Fibroblast of the conjunctiva (primary cell): ENCODE measurements at regions not wholly inside any gene's neighbourhood (a gene's known extent, or its start where the extent isn't known, plus 50 kb on each side); places are given as distances from the start of the nearest gene placed in this dataset.

Experiments used
- DNase-seq: peaks from one replicate; pipeline ENCODE4 v3.0.0-alpha.2; 2010; ENCODE audit warnings: low read depth

DNA sequence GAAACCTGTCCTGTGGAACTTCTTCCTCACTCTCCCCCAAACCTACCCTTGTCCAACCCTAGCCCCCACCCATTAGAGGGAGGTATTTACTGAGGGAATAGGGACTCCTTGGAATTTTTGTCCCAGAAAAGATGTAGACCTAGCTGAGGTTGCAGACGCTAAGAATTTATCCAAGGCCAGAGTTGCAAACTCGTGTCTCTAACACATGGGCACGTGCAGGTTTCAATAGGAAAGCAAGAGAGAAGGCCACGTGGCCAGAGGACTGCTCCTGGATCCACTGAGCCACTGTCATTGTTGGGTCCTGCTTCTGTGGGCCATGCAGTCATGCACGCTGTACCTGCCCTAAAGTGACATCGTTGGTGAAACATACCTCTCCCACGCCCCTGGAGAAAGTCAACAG lies 243.4 kb upstream of the KCNG1 start:
- DNase-seq, result no peak

DNA sequence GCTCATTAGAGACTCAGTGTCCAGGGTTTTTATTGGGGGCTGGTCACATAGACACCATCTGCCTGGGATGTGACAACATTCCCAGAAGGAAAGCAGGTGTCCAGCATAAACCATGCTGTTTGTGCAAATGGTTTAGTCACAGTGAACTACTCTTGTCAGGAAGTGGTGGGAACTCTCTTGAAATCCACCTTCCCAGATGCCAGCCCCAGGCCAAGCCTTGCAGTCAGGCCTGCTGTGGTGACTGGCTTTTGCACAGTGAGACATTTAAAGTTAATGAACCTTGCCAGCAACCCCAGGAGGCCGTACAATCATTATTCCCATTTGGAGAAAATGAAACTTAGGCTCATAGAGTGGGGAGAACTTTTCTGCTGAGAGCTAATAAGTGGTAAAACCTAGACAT lies 242.5 kb upstream of the KCNG1 start:
- DNase-seq, result no peak

DNA sequence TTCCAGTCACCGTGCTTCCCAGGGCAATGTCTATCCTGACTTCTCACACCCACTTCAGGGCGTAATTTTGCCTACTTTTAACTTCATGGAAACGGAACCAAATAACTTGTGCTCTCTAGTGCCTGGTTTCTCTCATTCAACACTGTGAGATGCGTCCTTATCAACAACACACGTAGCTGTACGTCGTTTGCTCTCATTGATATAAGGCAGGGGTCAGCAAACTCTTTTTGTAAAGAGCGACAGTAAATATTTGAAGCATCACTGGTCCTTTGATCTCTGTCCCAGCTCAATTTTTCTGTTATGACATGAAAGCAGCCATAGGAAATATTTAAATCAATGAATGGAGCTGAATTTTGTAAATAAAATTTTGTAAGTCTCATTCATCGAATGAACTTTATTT lies 239.3 kb upstream of the KCNG1 start:
- DNase-seq, result no peak

DNA sequence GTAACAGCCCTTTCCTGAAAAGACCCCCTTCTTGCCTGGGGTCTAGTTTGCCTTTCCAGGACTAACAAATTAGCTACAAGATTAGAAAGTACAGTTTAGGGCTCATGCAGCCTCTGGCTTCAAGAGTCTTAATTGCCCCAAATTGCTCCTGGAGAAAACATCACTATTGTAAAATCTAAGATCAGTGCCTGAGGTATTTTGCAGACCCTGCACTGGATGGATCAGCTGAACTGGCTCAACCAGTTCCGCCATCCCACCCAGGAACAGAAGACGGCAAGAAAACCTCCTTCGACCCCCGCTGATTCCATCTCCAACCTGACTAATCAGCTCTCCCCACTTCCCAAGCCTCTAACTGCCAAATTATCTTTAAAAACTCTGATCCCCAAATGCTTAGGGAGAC lies 236.5 kb upstream of the KCNG1 start:
- no peak for DNase-seq

DNA sequence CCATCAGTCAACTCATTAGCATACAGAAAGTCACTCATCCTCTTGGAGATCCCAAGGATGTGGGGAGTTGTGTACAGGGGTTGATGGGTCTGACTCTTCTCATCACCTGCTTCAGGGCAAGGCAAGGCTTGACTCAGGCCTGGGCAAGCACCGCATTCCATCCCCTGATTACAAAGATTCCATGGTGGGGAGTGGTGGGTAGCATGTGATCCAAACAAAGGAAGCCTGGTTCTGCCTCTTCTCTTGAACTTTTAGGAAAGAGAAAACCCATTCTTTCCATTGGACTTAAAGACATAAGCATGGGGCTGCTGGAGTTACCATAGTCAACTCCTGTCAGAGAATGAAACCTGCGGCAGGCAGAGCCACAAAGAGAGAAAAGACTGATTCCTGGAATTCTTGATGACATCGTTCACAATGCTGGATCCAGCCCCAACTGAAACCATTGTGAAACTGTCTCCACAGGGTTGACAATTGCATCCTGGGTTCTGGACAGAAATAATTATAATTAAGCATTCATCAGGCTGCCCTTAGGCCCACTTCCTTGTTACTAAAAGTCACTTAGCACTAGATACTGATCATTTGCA lies 235.8 kb upstream of the KCNG1 start:
- no peak for DNase-seq

DNA sequence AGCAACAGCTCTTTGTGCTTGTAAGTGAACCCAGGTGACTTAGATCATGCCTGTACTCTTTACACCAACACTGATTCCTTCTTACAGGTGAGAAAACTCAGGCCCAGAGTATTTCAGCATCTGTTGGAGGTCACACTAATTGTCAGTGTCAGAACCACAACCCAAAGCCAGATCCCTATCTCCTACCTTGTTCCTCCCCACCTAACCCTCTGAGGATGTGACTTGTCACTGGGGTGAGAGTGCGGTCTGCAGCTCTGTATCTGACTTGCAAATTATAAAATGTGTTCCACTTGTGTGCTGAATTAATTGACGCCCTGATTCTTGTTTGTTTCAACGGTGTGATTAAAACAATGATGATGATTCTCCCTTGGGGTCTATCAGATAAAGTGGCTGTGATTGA lies 232.5 kb upstream of the KCNG1 start:
- DNase-seq, result no peak

DNA sequence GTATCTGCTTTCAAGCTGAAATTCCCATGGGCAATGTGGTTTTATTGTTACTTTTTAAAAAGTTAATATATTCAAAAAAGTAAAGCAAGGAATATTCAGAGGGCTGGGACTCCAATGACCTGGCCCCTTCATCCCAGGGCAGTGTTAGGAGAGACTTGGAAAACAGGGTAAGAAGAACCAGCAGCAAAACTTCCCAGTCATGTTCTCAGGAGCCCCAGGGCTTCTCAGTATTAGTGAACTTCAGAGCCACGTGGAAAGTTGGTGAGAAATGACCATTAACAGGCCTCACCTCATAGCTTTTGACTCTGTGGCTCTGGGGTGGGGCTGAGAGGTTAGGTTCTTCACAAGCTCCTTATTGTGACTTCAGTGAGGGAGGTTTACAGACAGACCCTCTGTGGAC lies 230.4 kb upstream of the KCNG1 start:
- no peak for DNase-seq

DNA sequence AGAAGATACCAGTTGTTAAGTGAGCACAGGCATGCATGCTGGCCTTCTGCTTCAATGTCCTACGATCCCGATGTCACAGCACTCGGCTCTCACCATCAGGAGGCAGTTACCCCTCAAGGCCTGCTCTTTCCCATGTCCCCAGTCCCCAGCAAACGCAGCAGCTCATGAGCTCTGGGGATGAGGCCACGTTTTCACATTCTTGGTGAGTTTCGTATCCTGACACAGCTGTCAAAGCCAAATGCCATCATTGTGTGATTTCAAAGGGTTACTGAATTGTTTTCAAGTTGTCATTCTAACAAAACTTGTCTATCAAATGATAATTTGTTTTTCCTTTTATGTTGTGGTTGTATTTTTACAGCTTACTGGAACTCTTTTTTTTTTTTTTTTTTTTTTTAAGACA lies 226.9 kb upstream of the KCNG1 start:
- no peak for DNase-seq

DNA sequence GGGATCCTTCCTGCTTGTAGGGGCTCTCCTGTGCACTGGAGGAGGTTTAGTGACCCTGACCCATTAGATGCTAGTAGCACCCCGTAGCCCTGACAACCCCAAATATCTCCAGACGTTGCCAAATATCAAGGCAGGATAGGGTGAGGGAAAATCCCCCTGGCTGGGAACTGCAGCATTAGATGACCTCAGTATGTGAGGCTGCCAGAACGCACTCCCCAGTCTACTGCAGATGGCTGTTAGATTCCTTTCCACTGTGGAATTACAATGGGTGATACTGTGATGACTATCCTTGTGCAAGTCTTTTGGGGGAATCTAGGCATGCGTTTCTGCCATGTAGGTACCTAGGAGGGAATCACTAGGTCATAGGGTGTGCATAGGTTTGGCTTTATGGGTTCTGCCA lies 226.3 kb upstream of the KCNG1 start:
- DNase-seq, result no peak

DNA sequence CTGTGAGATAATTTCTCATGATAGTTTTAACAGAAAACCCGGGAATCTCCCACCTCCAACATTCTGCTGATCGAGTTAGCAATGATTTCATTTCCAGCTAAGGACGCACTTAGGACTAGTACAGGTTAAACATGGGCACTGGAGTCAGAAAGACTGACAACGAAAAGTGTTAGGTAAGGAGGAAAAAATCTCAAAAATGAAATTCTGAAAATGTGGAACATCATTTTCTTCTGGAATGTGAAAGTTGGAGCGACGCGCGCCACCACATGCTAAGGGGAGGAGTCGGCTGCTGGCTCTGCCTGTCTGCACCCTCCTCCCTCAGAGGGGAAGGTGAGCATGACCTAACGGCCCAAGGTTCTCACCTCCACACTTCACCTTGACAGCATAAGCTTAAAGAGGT lies 221.6 kb upstream of the KCNG1 start:
- no peak for DNase-seq

DNA sequence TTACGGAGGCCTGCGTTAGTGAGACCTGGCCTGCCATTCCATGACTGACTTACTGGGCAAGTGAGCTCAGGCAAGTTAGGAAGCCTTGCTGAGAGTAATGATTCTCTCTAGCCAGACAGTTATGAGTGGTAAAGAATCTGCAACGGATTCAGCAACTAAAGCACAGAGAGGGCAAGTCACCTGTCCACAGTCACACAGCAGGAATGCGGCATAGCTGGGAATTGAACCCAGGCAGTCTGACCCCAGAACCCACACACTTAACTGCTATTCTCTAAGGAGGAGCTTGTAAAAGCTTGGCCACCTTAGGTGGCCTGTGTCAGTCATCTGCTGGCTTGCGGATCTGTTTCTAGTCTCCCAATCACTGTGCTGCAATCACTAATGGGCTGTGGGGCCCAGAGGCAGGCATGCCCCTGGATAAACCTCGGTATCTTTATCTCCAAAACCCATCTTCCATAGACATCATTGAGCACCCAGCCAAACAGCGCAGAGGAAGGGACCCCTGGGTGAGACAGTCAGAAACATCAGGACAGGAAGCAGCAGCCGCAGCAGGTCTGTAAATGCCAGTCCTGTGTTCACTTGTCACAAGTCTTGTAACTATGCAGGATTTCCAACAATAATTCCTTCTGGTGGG lies 215.9 kb upstream of the KCNG1 start:
- no peak for DNase-seq

DNA sequence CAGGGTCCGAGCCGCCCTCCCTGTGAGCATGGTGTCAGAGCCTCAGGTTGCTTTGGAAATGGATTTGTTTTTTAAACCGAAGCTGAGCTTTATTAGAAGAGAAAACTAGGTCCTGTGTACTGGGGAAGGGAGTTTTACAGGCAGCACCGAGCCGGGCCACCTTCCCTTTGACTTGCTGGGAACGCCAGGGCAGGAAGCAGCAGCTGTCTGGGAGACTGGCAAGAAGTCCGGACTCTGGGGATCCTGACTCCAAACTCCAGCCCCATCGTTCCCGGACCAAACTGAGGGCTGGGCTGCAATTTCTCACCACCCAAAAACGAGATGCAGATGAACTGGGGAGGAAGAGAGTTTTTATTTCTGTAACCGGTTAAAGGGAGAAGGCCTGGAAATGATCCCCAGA lies 214.9 kb upstream of the KCNG1 start:
- DNase-seq, result no peak

DNA sequence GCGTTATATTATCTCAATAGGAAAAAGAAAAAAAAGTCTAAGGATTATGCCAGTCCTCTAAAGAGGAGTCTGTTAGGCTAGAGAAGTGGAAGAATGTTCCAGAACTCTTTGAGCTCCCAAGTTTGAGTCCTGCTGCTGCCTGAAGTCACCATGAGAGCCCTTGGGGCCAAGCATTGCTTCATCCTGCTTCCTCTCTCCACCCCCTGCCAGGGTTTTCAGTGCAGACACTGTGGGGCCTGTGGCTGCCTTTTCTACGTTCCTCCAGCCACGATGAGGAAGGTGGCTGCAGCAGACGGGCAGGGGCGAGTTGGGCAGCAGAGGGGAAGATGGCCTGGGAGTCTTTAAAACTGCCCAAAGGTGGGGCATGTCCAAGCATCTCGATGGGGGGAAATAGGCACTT lies 214.4 kb upstream of the KCNG1 start:
- no peak for DNase-seq

DNA sequence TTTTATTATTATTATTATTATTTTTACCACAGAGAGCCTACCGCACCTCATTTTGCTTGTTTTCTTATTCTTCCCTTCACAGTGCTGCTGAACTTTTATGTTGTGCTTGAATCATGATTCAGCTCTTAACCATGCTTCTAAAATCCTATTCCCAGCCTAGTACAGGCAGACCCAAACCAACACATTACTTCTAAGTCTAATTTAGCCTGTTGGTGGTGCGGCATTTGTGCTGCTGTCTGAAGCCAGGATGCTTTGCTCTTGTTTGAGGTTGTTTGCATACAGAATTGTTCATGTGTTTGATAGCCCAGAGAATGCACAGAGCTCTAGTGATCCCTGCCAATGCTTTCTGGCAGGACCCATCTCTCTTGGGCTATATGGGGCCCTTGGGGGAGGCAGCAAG lies 213.5 kb upstream of the KCNG1 start:
- no peak for DNase-seq

DNA sequence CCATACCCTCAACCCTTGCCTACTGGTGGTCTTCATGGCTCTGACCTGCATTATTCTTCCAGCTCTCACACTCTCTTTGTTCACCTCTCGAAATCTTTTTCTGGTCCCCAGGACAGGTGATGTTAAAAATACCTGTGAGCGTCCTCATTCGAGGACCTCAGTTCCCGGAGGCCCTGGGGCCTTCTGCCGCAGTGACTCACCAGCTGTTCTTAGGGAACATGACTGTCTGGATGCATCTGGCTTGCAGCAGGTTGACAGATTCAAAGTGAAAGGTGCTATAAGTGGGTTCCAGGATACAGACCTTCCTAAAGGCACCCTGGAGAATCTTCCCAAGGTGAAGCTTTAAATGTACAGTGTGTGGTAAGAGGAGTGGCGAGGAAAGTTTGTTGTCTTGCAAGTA lies 210.4 kb upstream of the KCNG1 start:
- no peak for DNase-seq

DNA sequence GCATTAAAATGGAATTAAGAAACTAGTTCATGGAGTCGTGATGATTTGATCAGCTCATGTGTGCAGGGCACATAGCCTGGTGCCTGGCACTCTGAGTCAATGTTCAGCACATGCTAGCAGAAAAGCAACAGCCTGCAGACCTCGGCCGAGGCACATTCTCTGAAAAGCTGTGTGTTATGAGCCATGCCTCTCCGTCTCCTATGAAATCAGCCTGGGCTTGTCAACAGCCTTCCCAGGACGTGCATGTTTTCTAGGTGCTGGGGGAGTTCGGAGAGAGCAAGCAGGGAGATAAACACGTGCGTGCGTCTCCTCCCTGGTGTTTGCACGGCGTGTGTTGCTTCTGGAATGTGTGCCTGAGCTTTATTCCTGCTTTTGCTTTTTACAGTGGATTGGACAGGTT lies 207.8 kb upstream of the KCNG1 start:
- DNase-seq, result no peak

DNA sequence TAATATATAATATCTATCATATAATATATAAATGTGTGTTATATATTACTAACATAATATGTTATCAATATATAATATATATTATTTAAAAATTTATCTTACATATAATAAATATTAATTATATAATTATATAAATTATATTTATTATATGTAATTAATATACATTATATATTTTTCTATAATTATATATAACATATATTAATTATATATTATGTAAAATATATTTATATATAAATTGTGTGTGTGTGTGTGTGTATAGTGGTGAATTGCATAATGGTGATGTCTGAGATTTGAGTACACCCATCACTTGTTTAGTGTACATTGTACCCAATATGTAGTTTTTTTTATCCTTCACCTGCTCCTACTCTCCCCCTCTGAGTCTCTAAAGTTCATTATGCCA lies 205.9 kb upstream of the KCNG1 start:
- no peak for DNase-seq

DNA sequence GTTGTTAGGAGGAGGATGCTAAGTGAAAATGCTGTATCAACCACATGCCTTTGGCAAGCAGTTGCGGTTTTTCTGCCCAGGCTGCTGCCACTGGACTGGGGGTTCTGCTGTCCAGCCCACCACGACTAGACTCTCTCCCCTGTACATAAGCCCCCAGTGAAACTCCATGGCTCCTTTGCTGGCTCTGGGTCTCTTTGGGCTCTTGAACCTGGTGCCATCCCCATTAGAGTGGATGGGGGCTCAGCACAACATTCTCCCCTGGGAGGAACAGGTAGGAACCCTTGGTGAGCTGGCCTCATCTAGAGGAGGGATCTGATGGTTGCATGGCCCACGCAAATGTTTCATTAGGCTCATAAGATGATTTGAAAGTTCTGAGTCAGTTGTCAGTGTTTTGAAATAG lies 204.8 kb upstream of the KCNG1 start:
- DNase-seq, result no peak

DNA sequence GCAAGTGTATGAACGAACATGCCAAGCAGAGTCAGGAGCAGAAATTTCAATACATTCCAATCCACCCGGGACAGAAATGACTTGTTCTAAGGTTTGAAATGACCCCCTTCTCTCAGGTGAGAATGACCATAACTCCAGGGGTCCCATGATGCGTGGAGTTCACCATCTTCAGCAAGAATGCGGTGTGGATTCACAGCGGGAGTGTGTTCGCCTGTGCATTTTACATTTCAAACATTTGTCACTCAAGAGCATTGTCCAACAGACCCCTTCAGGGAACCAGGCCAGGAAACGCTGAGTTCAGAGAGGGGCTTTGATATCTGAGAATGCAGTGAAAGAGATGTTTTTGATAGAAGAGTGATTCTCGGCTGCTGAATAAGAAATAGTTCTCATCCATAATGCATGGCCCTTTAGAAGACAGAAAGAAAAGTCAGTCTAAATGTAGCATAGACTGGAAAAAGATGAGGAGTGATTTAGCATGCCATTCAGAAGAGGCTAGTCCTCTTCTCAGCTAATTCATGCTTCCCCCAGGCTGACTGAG lies 200.3 kb upstream of the KCNG1 start:
- DNase-seq, result no peak

DNA sequence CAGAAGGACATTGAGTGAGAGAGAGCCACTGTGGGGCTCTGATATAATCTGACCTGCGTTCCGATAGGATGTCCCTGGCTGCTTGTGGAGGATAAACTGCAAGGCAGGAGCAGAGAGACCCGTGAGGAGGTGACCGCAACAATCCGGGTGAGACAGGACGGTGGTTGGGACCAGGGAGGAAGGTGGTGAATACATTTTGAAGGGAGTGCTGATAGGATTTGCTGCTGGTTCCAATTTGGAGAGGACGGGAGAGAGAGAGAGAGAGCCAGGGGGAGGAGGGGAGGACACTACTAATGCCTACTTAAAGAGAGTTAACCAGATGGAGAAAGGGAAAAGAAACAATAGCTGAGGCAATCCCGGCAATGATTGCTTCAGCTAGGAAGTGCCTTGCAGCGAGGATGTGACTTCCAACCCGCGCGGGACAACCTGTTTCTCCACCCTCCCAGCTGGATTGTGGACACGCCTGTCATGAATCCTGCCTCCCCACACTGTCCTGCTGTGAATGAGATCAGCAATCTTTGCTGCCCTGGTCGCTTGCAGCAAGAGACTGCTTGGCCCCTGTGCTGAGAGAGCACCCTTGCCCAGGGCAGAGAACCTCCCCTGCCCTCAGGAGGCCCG lies 199.0 kb upstream of the KCNG1 start:
- peak; percentile 85 for DNase-seq

DNA sequence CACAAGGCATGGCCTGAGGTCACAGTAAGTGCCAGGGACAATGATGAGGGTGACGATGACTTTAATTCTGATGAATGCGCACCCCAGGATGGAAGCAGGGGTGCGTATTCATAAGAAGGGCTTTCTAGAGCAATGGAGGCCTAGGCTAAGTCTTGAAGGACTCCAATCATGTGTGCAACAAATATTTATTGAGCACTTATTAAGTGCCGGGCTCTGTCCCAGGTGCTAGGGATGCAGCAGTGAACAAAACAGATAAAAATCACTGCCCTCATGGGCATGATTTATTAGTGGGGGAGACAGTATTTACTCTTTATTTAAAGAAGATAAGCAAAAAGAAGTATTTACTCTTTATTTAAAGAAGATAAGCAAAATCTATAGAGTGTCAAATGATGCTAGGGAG lies 198.2 kb upstream of the KCNG1 start:
- DNase-seq, result no peak

DNA sequence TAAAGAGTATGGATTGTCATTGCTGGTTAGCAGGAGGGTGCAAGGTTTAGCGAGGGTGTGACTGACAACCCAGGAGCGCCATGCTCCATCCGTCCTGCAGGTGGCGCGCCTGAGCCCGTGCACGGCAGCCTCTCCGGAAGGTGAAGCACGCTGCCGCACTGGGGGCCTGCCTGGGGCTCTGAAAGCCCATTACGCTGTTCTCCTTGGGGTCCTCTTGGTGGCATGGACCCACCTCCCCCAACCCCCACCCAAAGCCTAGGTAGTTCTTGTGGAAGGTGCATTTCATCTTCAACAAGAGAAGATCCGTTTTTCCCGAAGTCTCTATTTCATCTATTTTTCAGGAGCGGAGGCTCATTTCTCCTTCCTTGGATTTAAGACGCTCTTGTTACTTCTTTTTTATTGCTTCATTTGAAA lies 197.4 kb upstream of the KCNG1 start:
- no peak for DNase-seq

DNA sequence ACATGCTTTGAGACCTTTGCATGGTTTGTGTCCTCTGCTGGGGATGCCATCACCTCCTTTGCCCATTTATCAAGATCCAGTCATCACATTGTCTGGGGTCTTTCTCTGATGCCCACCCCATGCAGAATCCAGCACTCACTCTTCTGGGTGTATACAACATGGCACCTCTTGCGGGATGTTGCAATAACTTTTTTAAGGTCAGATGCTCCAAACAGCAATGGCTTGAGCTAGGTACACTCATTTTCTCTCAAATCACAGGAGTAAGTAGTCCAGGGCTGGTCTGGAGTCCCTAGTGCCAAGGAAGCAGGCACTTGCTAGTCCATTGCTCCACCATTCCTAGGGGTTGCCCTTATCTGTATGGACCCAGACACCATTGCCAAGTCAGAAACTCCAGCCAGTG lies 196.6 kb upstream of the KCNG1 start:
- DNase-seq, result no peak

DNA sequence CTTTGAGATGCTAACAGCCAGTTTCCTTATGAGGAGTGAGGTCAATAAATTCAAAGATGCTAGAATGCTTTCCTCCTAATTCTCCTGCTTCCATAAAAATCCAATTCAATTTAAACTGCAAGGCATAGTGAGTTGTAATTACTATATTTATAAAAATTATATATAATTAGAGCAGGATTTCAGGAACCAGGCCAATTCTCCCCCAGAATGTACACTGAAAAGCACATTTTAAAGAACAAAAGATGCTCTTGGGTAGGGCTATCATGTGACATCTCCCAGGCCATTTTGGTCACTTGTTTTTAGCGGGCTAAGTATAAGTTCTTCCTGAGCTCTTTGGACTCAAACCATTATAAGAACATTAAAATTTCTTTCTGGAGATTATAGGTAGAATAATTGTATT lies 195.7 kb upstream of the KCNG1 start:
- no peak for DNase-seq
